ENCODE measurements at regions not wholly inside any gene's neighbourhood (a gene's known extent, or its start where the extent isn't known, plus 50 kb on each side); places are given as distances from the start of the nearest gene placed in this dataset.

- DNase-seq (ENCODE audit: low read depth in 1 of 2, low spot score in 2 of 2) (no peak), FAIRE-seq (no peak)
- Histone ChIP-seq H2BK120ac (replicated peaks; ENCODE audit: low read depth, low read length) (no peak overlapping the region), H3K4me1 (replicated peaks in 1 of 4; ENCODE audit: control insufficient read depth in 3 of 4, insufficient read depth in 4 of 4, low read length in 3 of 4) (no peaks in the 10 kb centered on the region), H2AK5ac (ENCODE audit: low read depth, low read length) (no peak overlapping the region), H3K27ac (ENCODE audit: low read depth, low read length) (no peak overlapping the region), H3K79me1 (ENCODE audit: low read depth, low read length) (no peaks in the 10 kb centered on the region), H2BK5ac (ENCODE audit: low read depth, low read length) (no peak overlapping the region), H3K9ac (replicated peaks in 1 of 4; ENCODE audit: extremely low read depth in 1 of 4, low read depth in 3 of 4, low read length in 3 of 4) (no peak overlapping the region), H2BK15ac (ENCODE audit: low read length) (no peak overlapping the region), H3K9me3 (ENCODE audit: insufficient read depth in 2 of 2, low read depth in 1 of 2, low read length in 1 of 2) (no peaks in the 10 kb centered on the region), H3K27me3 (replicated peaks in 1 of 4; ENCODE audit: control insufficient read depth in 3 of 4, extremely low read depth in 1 of 4, insufficient read depth in 3 of 4, low read length in 3 of 4) (no peaks in the 10 kb centered on the region), H4K5ac (ENCODE audit: insufficient read length, low read depth, low read length) (no peak overlapping the region), H3K36me3 (ENCODE audit: control insufficient read depth in 2 of 4, insufficient read depth in 4 of 4, low read length in 3 of 4) (no peaks in the 10 kb centered on the region), H3K56ac (replicated peaks; ENCODE audit: insufficient read length, low read depth, low read length) (no peak overlapping the region), H2AFZ (ENCODE audit: low read length) (no peak overlapping the region), H3K14ac (ENCODE audit: insufficient read length) (no peak overlapping the region), H2BK12ac (ENCODE audit: low read depth, low read length) (no peak overlapping the region), H3K4me3 (ENCODE audit: extremely low read depth in 1 of 4, insufficient read depth in 2 of 4, low read depth in 3 of 4, low read length in 4 of 4) (no peak overlapping the region), H2BK20ac (ENCODE audit: low read length) (no peak overlapping the region), H4K8ac (ENCODE audit: extremely low read depth, insufficient read depth, low read length) (no peak overlapping the region), H3K79me2 (ENCODE audit: control insufficient read depth in 1 of 2, insufficient read depth in 2 of 2, low read length in 2 of 2) (no peaks in the 10 kb centered on the region), H4K20me1 (replicated peaks in 1 of 2; ENCODE audit: control insufficient read depth in 1 of 2, insufficient read depth in 2 of 2, low read length in 2 of 2) (no peaks in the 10 kb centered on the region), H3K4me2 (ENCODE audit: insufficient read depth in 1 of 2, low read depth in 2 of 2, low read length in 2 of 2) (no peak overlapping the region), H3K23me2 (ENCODE audit: low read depth, low read length) (no peaks in the 10 kb centered on the region; the same call in 1 of the 2 replicates), H4K91ac (replicated peaks; ENCODE audit: insufficient read length, low read length) (no peak overlapping the region), H3K23ac (ENCODE audit: insufficient read length) (no peak overlapping the region), H3K18ac (ENCODE audit: extremely low read depth, low read length) (no peak overlapping the region), H3K4ac (replicated peaks; ENCODE audit: insufficient read length, low read depth, low read length) (no peak overlapping the region)
- POLR2A ChIA-PET (ENCODE audit: partially characterized antibody), result no interaction called here
- CTCF ChIA-PET (ENCODE audit: partially characterized antibody), result no interaction called here
- TF ChIP-seq HDAC6 (IDR thresholded peaks at IDR 0.05; ENCODE audit: low read depth, low read length) (no peak), CTBP2 (IDR thresholded peaks at IDR 0.05; ENCODE audit: borderline replicate concordance, insufficient read depth, insufficient read length, low read length) (no peak), JUND (IDR thresholded peaks at IDR 0.05; ENCODE audit: low read length) (no peak), MAFK (IDR thresholded peaks at IDR 0.05; ENCODE audit: low read depth, low read length) (no peak), GABPA (IDR thresholded peaks at IDR 0.05; ENCODE audit: borderline replicate concordance, insufficient read depth, low read length) (no peak), BRCA1 (IDR thresholded peaks at IDR 0.05; ENCODE audit: low read depth, low read length) (no peak), KDM1A (IDR thresholded peaks at IDR 0.05; ENCODE audit: borderline replicate concordance, low read length) (no peak), EZH2 (IDR thresholded peaks at IDR 0.05; ENCODE audit: low read depth, low read length, severe bottlenecking) (no peak), CTCF (IDR thresholded peaks at IDR 0.05; ENCODE audit: control extremely low read depth in 1 of 3, insufficient read depth in 1 of 3, low read depth in 1 of 3, low read length in 3 of 3) (no peak), RAD21 (IDR thresholded peaks at IDR 0.05 in 1 of 2, conservative IDR thresholded peaks at IDR 0.05 in 1 of 2; ENCODE audit: low read depth in 2 of 2, low read length in 2 of 2) (no peak), TEAD4 (IDR thresholded peaks at IDR 0.05; ENCODE audit: low read depth, low read length) (no peak), SUZ12 (IDR thresholded peaks at IDR 0.05; ENCODE audit: low read length) (no peak), SIN3A (conservative IDR thresholded peaks at IDR 0.05 in 1 of 2, IDR thresholded peaks at IDR 0.05 in 1 of 2; ENCODE audit: low read depth in 1 of 2, low read length in 2 of 2) (no peak)
Observed at GRCh38 chr1:214843281-214843680, 239.3 kb upstream of the KCNK2 start.
